ENCODE measurements at regions not wholly inside any gene's neighbourhood (a gene's known extent, or its start where the extent isn't known, plus 50 kb on each side); places are given as distances from the start of the nearest gene placed in this dataset.

- no peak for DNase-seq
- Mint-ChIP-seq H3K9me3 (no peaks in the 10 kb centered on the region), H3K4me3 (no peak overlapping the region), H3K36me3 (ENCODE audit: low read depth) (no peaks in the 10 kb centered on the region), H3K27ac (no peak overlapping the region), H3K27me3 (peaks cover 5% of the 10 kb centered on the region), H3K4me1 (no peaks in the 10 kb centered on the region)
- POLR2A ChIA-PET = no interaction called here
- CTCF ChIA-PET = interaction anchor here (0.7 kb wide), 1 partner anchor 1356 kb away, joined by 3 read pairs; no protein-coding TSS in a partner anchor
These were observed 86.3 kb upstream of the PHLPP1 start for GRCh38 chr18:62629031-62629430.

GRCh38 chr18:62631173-62631572 lies 84.2 kb upstream of the PHLPP1 start:
- Mint-ChIP-seq H3K27ac (no peak overlapping the region), H3K4me1 (peaks cover 8% of the 10 kb centered on the region), H3K9me3 (no peaks in the 10 kb centered on the region), H3K4me3 (no peak overlapping the region), H3K36me3 (ENCODE audit: low read depth) (no peaks in the 10 kb centered on the region), H3K27me3 (peaks cover 11% of the 10 kb centered on the region)
- DNase-seq = no peak
- ChIA-PET CTCF (no interaction called here), POLR2A (no interaction called here)

GRCh38 chr18:62632788-62633455 lies 82.4 kb upstream of the PHLPP1 start:
- Mint-ChIP-seq H3K4me3 (no peak overlapping the region), H3K9me3 (no peaks in the 10 kb centered on the region), H3K4me1 (peaks cover 15% of the 10 kb centered on the region), H3K27me3 (peaks cover 11% of the 10 kb centered on the region), H3K27ac (no peak overlapping the region), H3K36me3 (ENCODE audit: low read depth) (no peaks in the 10 kb centered on the region)
- CTCF ChIA-PET = no interaction called here
- no peak for DNase-seq
- POLR2A ChIA-PET = interaction anchor here (1.7 kb wide), 1 partner anchor 84 kb away, joined by 5 read pairs; no protein-coding TSS in a partner anchor

- Mint-ChIP-seq H3K4me3 (no peak overlapping the region), H3K27me3 (peaks cover 9% of the 10 kb centered on the region), H3K27ac (no peak overlapping the region), H3K4me1 (peaks cover 27% of the 10 kb centered on the region), H3K36me3 (ENCODE audit: low read depth) (no peaks in the 10 kb centered on the region), H3K9me3 (no peaks in the 10 kb centered on the region)
- ChIA-PET POLR2A (no interaction called here), CTCF (no interaction called here)
- DNase-seq = no peak
These were observed 80.9 kb upstream of the PHLPP1 start for GRCh38 chr18:62634458-62634857.

GRCh38 chr18:62634979-62635630 lies 80.2 kb upstream of the PHLPP1 start:
- Mint-ChIP-seq H3K27ac (no peak overlapping the region), H3K4me1 (peaks cover 27% of the 10 kb centered on the region), H3K36me3 (ENCODE audit: low read depth) (no peaks in the 10 kb centered on the region), H3K4me3 (no peak overlapping the region), H3K9me3 (no peaks in the 10 kb centered on the region), H3K27me3 (peaks cover 9% of the 10 kb centered on the region)
- no peak for DNase-seq
- CTCF ChIA-PET = interaction anchor here (0.9 kb wide), 1 partner anchor 15 kb away, joined by 3 read pairs; no protein-coding TSS in a partner anchor
- POLR2A ChIA-PET = no interaction called here

GRCh38 chr18:62637403-62637802 lies 77.9 kb upstream of the PHLPP1 start:
- H3K4me1 Mint-ChIP-seq = peaks cover 27% of the 10 kb centered on the region
- DNase-seq = no peak
- H3K27ac Mint-ChIP-seq = peak overlapping the region; percentile 24
- peaks cover 17% of the 10 kb centered on the region for H3K27me3 Mint-ChIP-seq
- H3K36me3 Mint-ChIP-seq (ENCODE audit: low read depth) = no peaks in the 10 kb centered on the region
- ChIA-PET POLR2A (interaction anchor here (1.0 kb wide), 1 partner anchor 12 kb away, joined by 3 read pairs; no protein-coding TSS in a partner anchor), CTCF (no interaction called here)
- no peak overlapping the region for H3K4me3 Mint-ChIP-seq
- H3K9me3 Mint-ChIP-seq = no peaks in the 10 kb centered on the region

GRCh38 chr18:62637807-62638687 lies 77.3 kb upstream of the PHLPP1 start:
- CTCF ChIA-PET = interaction anchor here (0.8 to 2.0 kb wide), 8 partner anchors 11 to 344 kb away, joined by 3 to 18 read pairs (median 5); no protein-coding TSS in a partner anchor
- H3K27ac Mint-ChIP-seq = peak overlapping the region; percentile 38
- H3K9me3 Mint-ChIP-seq = no peaks in the 10 kb centered on the region
- peaks cover 27% of the 10 kb centered on the region for H3K4me1 Mint-ChIP-seq
- POLR2A ChIA-PET = interaction anchor here (1.0 kb wide), 1 partner anchor 11 kb away, joined by 3 read pairs; no protein-coding TSS in a partner anchor
- H3K4me3 Mint-ChIP-seq = no peak overlapping the region
- H3K36me3 Mint-ChIP-seq (ENCODE audit: low read depth) = no peaks in the 10 kb centered on the region
- H3K27me3 Mint-ChIP-seq = peaks cover 17% of the 10 kb centered on the region
- DNase-seq = peak; percentile 63

GRCh38 chr18:62643181-62643580 lies 72.2 kb upstream of the PHLPP1 start:
- ChIA-PET CTCF (no interaction called here), POLR2A (no interaction called here)
- Mint-ChIP-seq H3K9me3 (no peaks in the 10 kb centered on the region), H3K27ac (no peak overlapping the region), H3K4me3 (no peak overlapping the region), H3K27me3 (peaks cover 23% of the 10 kb centered on the region), H3K36me3 (ENCODE audit: low read depth) (no peaks in the 10 kb centered on the region), H3K4me1 (peaks cover 10% of the 10 kb centered on the region)
- DNase-seq = no peak

GRCh38 chr18:62644773-62645172 lies 70.6 kb upstream of the PHLPP1 start:
- Mint-ChIP-seq H3K4me3 (no peak overlapping the region), H3K36me3 (ENCODE audit: low read depth) (no peaks in the 10 kb centered on the region), H3K9me3 (no peaks in the 10 kb centered on the region), H3K4me1 (no peaks in the 10 kb centered on the region), H3K27me3 (peaks cover 28% of the 10 kb centered on the region), H3K27ac (no peak overlapping the region)
- CTCF ChIA-PET = interaction anchor here (0.7 kb wide), 1 partner anchor 96 kb away, joined by 3 read pairs; no protein-coding TSS in a partner anchor
- no peak for DNase-seq
- POLR2A ChIA-PET = no interaction called here

GRCh38 chr18:62647179-62647578 lies 68.2 kb upstream of the PHLPP1 start:
- peaks cover 30% of the 10 kb centered on the region for H3K27me3 Mint-ChIP-seq
- ChIA-PET CTCF (interaction anchor here (0.8 kb wide), 1 partner anchor 8 kb away, joined by 5 read pairs; no protein-coding TSS in a partner anchor), POLR2A (no interaction called here)
- no peaks in the 10 kb centered on the region for H3K9me3 Mint-ChIP-seq
- DNase-seq = no peak
- H3K27ac Mint-ChIP-seq = no peak overlapping the region
- no peaks in the 10 kb centered on the region for H3K4me1 Mint-ChIP-seq
- no peak overlapping the region for H3K4me3 Mint-ChIP-seq
- H3K36me3 Mint-ChIP-seq (ENCODE audit: low read depth) = no peaks in the 10 kb centered on the region

GRCh38 chr18:62648045-62648678 lies 67.2 kb upstream of the PHLPP1 start:
- no peaks in the 10 kb centered on the region for H3K4me1 Mint-ChIP-seq
- CTCF ChIA-PET = interaction anchor here (0.8 to 1.5 kb wide), 3 partner anchors 9 to 12 kb away, joined by 4 to 5 read pairs (median 4); no protein-coding TSS in a partner anchor

GRCh38 chr18:62651276-62652056 lies 63.9 kb upstream of the PHLPP1 start:
- Mint-ChIP-seq H3K27ac (no peak overlapping the region), H3K4me1 (no peaks in the 10 kb centered on the region), H3K27me3 (peaks cover 26% of the 10 kb centered on the region), H3K4me3 (no peak overlapping the region), H3K9me3 (no peaks in the 10 kb centered on the region), H3K36me3 (ENCODE audit: low read depth) (no peaks in the 10 kb centered on the region)
- no peak for DNase-seq
- ChIA-PET POLR2A (no interaction called here), CTCF (interaction anchor here (0.6 kb wide), 1 partner anchor 760 kb away, joined by 3 read pairs; no protein-coding TSS in a partner anchor)

More at GRCh38 chr18:62648045-62648678, 67.2 kb upstream of the PHLPP1 start:
- no peak overlapping the region for H3K4me3 Mint-ChIP-seq
- no peaks in the 10 kb centered on the region for H3K9me3 Mint-ChIP-seq
- no peak for DNase-seq
- peaks cover 32% of the 10 kb centered on the region for H3K27me3 Mint-ChIP-seq
- H3K27ac Mint-ChIP-seq = no peak overlapping the region
- POLR2A ChIA-PET = no interaction called here
- H3K36me3 Mint-ChIP-seq (ENCODE audit: low read depth) = no peaks in the 10 kb centered on the region
